KOPT-K1 (cell line): ENCODE measurements at regions not wholly inside any gene's neighbourhood (a gene's known extent, or its start where the extent isn't known, plus 50 kb on each side); places are given as distances from the start of the nearest gene placed in this dataset.

Experiments used
- H3K27ac ChIP-seq: fragments of 200-600 bp; sonication (generic); 2 replicates; pipeline ENCODE4 v1.5.1; 2016; ENCODE audit warnings: antibody characterized with exemption, mild to moderate bottlenecking, low read depth, low read length; ENCODE audit not compliant: poor library complexity, severe bottlenecking
- H3K36me3 ChIP-seq: fragments of 200-600 bp; sonication (generic); 2 replicates; pipeline ENCODE4 v1.5.1; 2017; ENCODE audit warnings: antibody characterized with exemption, mild to moderate bottlenecking, low read length, moderate library complexity; ENCODE audit not compliant: insufficient read depth
- H3K9me3 ChIP-seq: fragments of 200-600 bp; sonication (generic); 2 replicates; pipeline ENCODE4 v1.5.1; 2017; ENCODE audit warnings: antibody characterized with exemption, low read length, mild to moderate bottlenecking; ENCODE audit not compliant: insufficient read depth, poor library complexity, severe bottlenecking

DNA sequence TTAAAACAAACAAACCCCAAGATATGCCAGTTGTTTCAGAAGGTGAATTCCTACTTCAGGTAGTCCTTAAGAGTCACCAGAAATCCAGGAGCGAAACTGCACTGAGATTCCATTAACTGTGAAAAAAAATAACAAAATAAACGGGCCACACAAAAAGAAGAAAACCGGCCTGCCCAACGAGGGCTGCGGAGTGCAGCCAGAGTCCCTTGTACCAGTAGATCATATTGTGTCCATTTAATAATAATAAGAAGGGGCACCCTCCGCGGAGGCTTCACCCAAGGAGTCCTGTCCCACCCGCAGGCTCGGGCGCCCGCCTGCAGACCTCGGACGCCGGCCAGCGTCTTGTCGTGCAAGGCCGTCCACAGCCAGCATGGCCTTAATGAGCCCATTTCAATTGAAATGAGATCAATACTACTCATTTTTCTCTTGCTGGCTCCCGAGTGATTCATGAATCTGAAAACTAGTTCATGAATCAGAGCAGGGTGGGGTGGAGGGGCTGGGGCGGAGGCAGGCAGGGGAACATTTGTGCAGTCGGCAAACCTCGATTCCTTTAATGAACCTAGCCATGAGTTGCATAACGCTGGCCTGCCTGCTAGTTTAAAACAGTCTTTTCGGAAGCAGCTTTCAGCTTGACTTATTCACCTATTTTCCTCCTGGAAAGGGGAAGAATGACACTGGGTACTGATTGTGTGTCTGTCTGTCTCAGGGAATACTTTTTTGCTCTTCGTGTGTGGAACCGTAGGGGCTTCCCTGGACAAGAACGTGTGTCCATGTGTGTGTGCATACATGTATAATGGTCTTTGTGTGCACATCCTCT is 113.1 kb upstream of the IRF2BP2 start:
- H3K36me3 ChIP-seq = no peaks in the 10 kb centered on the region
- H3K9me3 ChIP-seq = no peaks in the 10 kb centered on the region
- peak overlapping the region; percentile 99 for H3K27ac ChIP-seq

GRCh38 chr1:234722270-234722704 is 112.3 kb upstream of the IRF2BP2 start:
- Histone ChIP-seq H3K27ac (peak overlapping the region; percentile 99), H3K9me3 (no peaks in the 10 kb centered on the region), H3K36me3 (no peaks in the 10 kb centered on the region)

DNA sequence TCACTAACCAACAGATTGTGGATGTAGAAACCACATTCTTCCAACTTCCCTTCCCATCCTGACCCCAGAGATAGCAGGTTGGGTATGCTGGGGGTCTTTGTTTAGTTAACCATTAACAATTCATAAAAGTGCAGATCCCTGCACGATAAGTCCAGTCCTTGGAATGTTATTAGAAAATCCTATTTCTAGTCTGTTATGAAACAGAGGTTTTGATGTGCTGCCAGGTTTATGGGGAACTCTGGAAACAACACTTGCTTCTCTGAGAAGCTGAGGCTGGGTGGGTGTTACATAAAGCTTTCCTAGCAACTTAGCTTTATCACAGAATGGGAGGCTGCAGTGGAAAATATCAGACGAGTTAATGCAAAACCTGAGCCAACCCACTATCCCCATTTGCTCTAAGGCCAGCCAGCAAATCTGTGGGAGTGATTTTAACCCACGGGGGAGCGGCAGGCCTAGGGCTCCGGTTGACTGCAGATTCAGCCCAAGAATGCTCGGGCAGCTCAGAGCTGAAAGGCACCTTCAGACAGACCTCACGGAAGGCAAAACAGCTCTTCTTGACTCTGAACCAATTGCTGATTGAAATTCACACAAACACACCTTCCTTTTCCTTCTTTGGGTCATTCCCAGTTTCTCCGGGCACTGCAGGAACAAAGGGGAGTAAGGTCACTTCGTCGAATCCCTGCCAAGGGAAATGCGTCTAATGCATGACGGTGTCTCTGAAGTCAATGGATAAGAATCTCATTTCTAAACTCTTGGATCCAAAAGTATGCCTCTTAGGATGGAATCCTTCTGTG is 111.7 kb upstream of the IRF2BP2 start:
- Histone ChIP-seq H3K36me3 (no peaks in the 10 kb centered on the region), H3K27ac (peak overlapping the region; percentile 99), H3K9me3 (no peaks in the 10 kb centered on the region)

DNA sequence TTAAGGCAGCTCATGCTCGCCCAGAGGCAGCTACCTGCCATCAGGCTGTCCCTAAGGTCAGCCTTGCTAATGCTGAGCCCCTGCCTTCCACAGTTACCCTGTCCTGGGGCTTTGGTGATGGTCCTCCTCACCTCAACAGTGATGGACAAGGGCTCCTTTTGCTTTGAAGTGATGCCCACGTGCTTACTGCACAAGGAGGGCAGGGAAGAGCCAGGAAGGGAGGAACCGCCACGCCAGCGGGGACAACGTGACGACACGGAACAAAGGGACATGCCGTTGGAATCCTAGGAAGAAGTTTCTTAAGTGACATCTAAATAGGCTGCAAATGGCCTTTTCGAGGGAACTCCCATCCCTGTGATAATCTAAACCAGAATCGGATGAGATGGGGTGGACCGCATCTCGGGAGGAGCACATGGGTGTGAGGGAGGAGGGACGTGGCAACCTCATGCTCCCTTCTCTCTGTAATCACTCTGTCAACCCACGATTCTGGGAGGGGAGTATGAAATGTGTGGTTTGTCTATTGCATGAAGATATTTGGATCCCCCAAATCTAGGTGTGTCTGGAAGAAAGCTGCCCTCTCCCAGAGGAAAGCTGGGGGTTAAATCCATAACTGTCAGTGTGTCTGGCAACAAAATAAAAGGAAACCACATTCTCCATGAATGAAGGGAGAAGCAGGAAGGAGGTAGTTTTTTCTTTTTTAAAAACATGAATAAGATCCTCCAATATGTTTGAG is 110.9 kb upstream of the IRF2BP2 start:
- Histone ChIP-seq H3K9me3 (no peaks in the 10 kb centered on the region), H3K36me3 (no peaks in the 10 kb centered on the region), H3K27ac (peak overlapping the region; percentile 99)

DNA sequence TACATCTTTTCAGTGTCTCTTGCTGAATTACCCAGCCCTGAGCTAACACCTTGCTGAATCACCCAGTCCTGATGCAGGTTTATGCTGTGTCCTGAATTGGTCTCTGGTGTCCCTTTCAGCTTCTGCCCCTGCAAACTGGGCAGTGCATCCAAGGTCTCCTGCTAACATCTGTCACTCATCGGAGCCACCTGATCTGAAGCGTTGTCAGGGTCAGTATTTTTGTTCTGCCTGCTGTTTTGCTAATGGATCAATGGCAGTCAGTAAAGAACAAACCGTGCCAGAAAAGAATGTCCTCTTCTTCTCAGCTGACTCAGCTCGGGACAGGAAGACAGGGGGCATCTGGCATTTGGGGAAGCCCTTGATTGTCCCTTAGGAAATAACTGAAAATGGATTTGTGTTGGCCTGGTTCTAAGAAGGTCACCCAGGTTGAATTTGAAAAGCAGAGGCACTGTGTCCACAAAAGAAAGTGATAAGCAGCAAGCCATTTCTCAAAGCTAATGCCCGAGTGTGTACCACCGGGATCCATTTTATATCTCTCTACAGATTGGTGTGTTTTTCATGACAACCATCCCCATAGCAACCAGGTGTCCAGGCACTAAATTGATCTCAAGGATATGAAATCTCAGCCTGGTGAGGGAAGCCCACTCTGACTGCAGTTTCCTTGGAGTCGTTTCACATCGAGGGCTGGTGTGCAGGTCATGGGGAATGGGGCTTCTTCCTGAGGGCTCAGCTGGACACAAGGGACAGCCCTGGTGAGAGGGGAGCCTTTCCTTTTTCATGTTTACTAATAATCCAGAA is 109.7 kb upstream of the IRF2BP2 start:
- no peak overlapping the region for H3K27ac ChIP-seq
- no peaks in the 10 kb centered on the region for H3K9me3 ChIP-seq
- H3K36me3 ChIP-seq = no peaks in the 10 kb centered on the region

DNA sequence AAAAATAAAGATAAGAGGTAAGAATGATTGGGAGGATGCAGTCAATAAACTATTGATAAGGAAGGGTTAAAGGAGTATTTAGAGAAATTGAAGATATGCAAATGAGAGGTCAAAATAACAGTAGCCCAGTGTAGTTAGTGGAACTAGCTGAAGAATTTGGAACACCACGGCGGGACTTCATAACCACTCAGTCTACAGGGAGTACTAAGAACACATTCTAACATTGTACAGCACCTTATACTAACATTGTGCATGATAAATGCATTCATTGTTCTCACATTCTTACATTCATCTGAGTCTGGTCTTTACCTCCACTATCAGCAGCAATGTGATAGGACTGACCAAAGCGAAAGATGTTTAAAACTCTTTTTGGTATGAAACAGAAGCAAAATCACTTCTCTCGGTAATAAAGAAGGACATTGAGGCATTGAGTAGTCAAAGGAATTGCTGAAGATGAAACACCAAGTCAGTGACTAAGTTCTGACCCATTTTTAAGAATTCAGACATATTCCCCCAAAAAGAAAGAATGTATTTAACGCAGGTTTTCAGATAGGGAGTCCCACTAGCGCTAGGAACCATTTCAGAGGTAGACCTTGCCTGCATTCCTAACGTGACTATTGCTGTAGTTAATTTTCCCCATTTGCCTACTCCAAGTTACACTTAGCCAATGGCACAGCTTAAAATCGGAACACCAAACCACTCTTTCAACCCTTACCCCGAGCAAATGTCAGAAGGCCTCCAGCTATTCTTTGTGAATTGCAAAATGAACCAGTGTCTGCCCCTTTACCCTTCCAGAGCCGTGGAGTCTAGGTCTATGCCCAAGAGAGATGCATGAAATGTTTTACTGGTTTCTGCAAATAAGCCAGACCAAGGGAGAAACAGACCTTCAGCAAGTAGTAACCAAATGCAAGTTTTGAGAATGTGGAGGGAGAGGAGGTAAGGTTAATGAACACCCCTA is 108.8 kb upstream of the IRF2BP2 start:
- no peak overlapping the region for H3K27ac ChIP-seq
- H3K36me3 ChIP-seq = no peaks in the 10 kb centered on the region
- H3K9me3 ChIP-seq = no peaks in the 10 kb centered on the region

DNA sequence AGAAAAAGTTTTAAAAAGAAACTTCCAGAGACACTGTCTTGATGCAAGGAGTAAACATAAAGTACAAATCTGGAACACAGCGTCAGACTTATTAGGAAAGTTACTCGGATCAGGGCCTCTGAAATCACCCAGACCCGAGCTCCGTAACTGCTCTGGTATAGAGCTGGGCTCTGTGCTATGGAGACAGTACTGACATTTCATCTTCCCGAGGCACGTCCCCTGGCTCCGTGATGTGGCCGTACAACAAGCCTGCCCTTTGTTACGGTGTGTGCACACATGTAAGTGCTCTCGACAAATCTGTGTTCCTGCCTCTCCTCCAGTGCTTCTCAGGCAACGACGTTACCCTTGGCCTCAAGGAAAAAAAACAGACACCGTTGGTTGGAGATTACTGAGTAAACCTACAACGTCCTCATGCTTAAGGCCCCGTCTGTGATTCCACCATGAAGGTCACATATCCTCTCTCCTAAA is 107.0 kb upstream of the IRF2BP2 start:
- no peaks in the 10 kb centered on the region for H3K36me3 ChIP-seq
- no peaks in the 10 kb centered on the region for H3K9me3 ChIP-seq
- no peak overlapping the region for H3K27ac ChIP-seq

- Histone ChIP-seq H3K9me3 (no peaks in the 10 kb centered on the region), H3K36me3 (no peaks in the 10 kb centered on the region), H3K27ac (no peak overlapping the region)
These were observed 105.5 kb upstream of the IRF2BP2 start for GRCh38 chr1:234715252-234716014.

DNA sequence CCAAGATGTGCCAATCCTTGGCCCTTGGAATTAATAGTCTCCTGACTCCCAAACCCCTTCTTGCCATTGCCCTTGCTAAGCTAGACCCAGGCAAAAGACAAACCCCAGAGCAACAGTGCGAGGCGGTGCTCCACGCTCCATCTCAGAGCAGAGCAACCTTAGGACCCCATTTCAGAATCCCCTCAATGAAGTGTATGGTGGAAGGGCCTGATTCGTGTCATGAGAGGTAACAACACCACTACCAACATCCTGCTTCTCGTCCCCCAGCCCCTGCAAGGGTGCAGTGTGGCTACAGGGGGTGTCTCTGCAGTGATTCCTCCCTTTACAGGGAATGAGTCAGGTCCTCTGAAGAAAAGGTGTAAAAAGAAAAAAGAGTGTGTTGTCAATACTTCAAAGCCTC is 103.9 kb upstream of the IRF2BP2 start:
- Histone ChIP-seq H3K36me3 (no peaks in the 10 kb centered on the region), H3K27ac (no peak overlapping the region), H3K9me3 (no peaks in the 10 kb centered on the region)

GRCh38 chr1:234713440-234713839 is 103.5 kb upstream of the IRF2BP2 start:
- Histone ChIP-seq H3K9me3 (no peaks in the 10 kb centered on the region), H3K27ac (no peak overlapping the region), H3K36me3 (no peaks in the 10 kb centered on the region)

GRCh38 chr1:234712891-234713305 is 102.9 kb upstream of the IRF2BP2 start:
- Histone ChIP-seq H3K27ac (no peak overlapping the region), H3K9me3 (no peaks in the 10 kb centered on the region), H3K36me3 (no peaks in the 10 kb centered on the region)

- H3K9me3 ChIP-seq = no peaks in the 10 kb centered on the region
- H3K36me3 ChIP-seq = no peaks in the 10 kb centered on the region
- H3K27ac ChIP-seq = no peak overlapping the region
These were observed 101.2 kb upstream of the IRF2BP2 start for GRCh38 chr1:234710936-234711724.
